K562 (cell line): ENCODE measurements at regions not wholly inside any gene's neighbourhood (a gene's known extent, or its start where the extent isn't known, plus 50 kb on each side); places are given as distances from the start of the nearest gene placed in this dataset.

Experiments used
- CBFA2T2 ChIP-seq: fragments of 450-650 bp; conservative IDR thresholded peaks from 2 replicates; pipeline ENCODE4 v1.6.1; 2017; ENCODE audit warnings: mild to moderate bottlenecking
- HMG20A ChIP-seq: fragments of 450-650 bp; formaldehyde crosslinking; conservative IDR thresholded peaks from 2 replicates; pipeline ENCODE4 v1.4.0; 2020; ENCODE audit warnings: mild to moderate bottlenecking, mixed read lengths
- L3MBTL2 ChIP-seq: fragments of 450-650 bp; IDR thresholded peaks from 2 replicates; pipeline ENCODE4 v1.6.1; 2016; ENCODE audit warnings: mild to moderate bottlenecking, moderate library complexity
- NUFIP1 ChIP-seq: fragments of 450-650 bp; IDR thresholded peaks from 2 replicates; pipeline ENCODE4 v1.6.1; 2018; ENCODE audit not compliant: partially characterized antibody
- PHF21A ChIP-seq: fragments of 450-650 bp; IDR thresholded peaks from 2 replicates; pipeline ENCODE4 v1.6.1; 2017; ENCODE audit warnings: low read depth, borderline replicate concordance
- RNF2 ChIP-seq: sonication (generic); IDR thresholded peaks from 2 replicates; pipeline ENCODE4 v1.6.1; 2016
- SRSF9 ChIP-seq: fragments of 200-400 bp; formaldehyde crosslinking; IDR thresholded peaks from 2 replicates; pipeline ENCODE4 v1.6.1; 2017; ENCODE audit warnings: low read depth, low read length, borderline replicate concordance
- TEAD2 ChIP-seq: fragments of 450-650 bp; IDR thresholded peaks from 2 replicates; pipeline ENCODE4 v1.6.1; 2016; ENCODE audit warnings: missing genetic modification characterization, control low read depth, missing compliant biosample characterization
- ZNF354B ChIP-seq: fragments of 250-450 bp; sonication (Bioruptor Pico); IDR thresholded peaks from 2 replicates; pipeline ENCODE4 v1.4.0; 2020
- ZNF551 ChIP-seq: fragments of 250-450 bp; sonication (Bioruptor Pico); IDR thresholded peaks from 2 replicates; pipeline ENCODE4 v1.5.0; 2021; ENCODE audit warnings: mild to moderate bottlenecking, moderate library complexity
- ZNF57 ChIP-seq: fragments of 450-650 bp; formaldehyde crosslinking; IDR thresholded peaks from 2 replicates; pipeline ENCODE4 v1.4.0; 2020; ENCODE audit warnings: mild to moderate bottlenecking, moderate library complexity
- TF ChIP-seq, protein P1 (sequence below), 3 experiments: IDR thresholded peaks in 2 of 3; conservative IDR thresholded peaks in 1 of 3; 2 replicates each; pipeline ENCODE4 v1.5.1; 2011 to 2012; ENCODE audit warnings: low read length in 3 of 3, mild to moderate bottlenecking in 3 of 3, control low read depth in 2 of 3, improper control_type of control experiment in 1 of 3, inconsistent platforms in 1 of 3, low read depth in 1 of 3, mixed read lengths in 1 of 3, moderate library complexity in 1 of 3; ENCODE audit not compliant: insufficient read depth in 2 of 3

DNA sequence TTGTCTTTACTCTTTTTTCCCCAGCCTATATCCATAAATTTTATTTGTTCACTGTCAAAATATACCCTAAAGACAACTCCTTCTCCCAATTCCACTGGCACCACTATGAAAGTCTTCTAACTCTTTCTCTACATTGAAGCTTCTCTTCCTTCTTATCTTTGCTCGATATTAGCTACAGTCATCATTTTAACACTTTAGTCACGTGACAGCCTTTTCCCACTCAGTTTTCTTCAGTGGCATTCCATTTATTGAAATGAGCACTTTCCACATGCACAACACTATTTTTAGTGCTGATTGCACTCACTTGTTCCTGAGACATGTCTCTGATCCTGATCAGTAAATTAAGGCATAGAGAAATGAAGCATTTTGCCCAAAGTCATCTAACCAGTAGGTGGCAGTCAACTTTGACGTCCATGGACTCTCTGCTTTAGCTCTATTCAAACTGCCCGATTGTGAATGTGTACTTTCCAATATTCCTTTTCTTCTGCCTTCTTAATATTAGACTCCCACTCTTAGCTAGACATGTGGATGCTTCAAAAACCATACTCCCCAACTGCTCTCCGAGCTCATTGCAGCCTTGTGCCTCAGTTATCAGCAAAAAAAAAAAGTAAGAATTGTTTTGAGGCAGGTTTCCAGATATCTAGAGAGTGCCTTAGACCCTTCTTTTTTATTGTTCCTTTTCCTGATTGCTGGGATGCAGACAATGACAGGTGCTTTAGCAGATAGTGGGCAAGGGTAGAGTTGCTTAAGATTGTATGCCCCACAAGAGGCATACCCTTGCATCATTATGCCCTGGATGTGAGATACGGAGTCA is 394.4 kb upstream of the ADGRL3 start (continued):
- TF ChIP-seq SRSF9 (no peak), ZNF354B (CRISPR knock-in tag) (no peak), HMG20A (no peak), ZNF57 (CRISPR knock-in tag) (no peak), RNF2 (no peak), L3MBTL2 (no peak), TEAD2 (tag) (no peak), ZNF551 (CRISPR knock-in tag) (no peak), CBFA2T2 (0 out of 2 replicates have a peak, but pooled peaks have one; percentile 12), NUFIP1 (no peak), PHF21A (no peak)
- TF ChIP-seq, protein P1, sequence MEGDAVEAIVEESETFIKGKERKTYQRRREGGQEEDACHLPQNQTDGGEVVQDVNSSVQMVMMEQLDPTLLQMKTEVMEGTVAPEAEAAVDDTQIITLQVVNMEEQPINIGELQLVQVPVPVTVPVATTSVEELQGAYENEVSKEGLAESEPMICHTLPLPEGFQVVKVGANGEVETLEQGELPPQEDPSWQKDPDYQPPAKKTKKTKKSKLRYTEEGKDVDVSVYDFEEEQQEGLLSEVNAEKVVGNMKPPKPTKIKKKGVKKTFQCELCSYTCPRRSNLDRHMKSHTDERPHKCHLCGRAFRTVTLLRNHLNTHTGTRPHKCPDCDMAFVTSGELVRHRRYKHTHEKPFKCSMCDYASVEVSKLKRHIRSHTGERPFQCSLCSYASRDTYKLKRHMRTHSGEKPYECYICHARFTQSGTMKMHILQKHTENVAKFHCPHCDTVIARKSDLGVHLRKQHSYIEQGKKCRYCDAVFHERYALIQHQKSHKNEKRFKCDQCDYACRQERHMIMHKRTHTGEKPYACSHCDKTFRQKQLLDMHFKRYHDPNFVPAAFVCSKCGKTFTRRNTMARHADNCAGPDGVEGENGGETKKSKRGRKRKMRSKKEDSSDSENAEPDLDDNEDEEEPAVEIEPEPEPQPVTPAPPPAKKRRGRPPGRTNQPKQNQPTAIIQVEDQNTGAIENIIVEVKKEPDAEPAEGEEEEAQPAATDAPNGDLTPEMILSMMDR (IDR thresholded peaks at IDR 0.05 in 2 of 3, conservative IDR thresholded peaks at IDR 0.05 in 1 of 3; ENCODE audit: insufficient read depth in 2 of 3, low read depth in 1 of 3, low read length in 3 of 3): 0 out of 6 replicates have a peak, but pooled peaks of 1 of the 3 experiments have one; percentile 13
